ENCODE measurements at regions not wholly inside any gene's neighbourhood (a gene's known extent, or its start where the extent isn't known, plus 50 kb on each side); places are given as distances from the start of the nearest gene placed in this dataset.

- H3K27ac ChIP-seq (ENCODE audit: low read depth in 2 of 2, low read length in 2 of 2), result no peak overlapping the region
- H3K4me1 ChIP-seq (ENCODE audit: control insufficient read depth in 2 of 3, insufficient read depth in 2 of 3, low read depth in 1 of 3, low read length in 3 of 3), result no peaks in the 10 kb centered on the region
- DNase-seq (no peak), FAIRE-seq (no peak)
- no peak for TF ChIP-seq CTCF (IDR thresholded peaks at IDR 0.05; ENCODE audit: borderline replicate concordance, extremely low read depth, insufficient read depth)
- H3K27me3 ChIP-seq (ENCODE audit: control insufficient read depth, insufficient read depth, low read length), result no peaks in the 10 kb centered on the region
- H3K9me3 ChIP-seq (ENCODE audit: control insufficient read depth in 2 of 3, insufficient read depth in 1 of 3, low read length in 3 of 3), result no peaks in the 10 kb centered on the region
- intact Hi-C loops (cut with DNase I), result no loop called here
- no peak overlapping the region for H3K4me3 ChIP-seq (ENCODE audit: low read length in 3 of 3)
- no peaks in the 10 kb centered on the region for H3K36me3 ChIP-seq (ENCODE audit: control insufficient read depth in 2 of 3, insufficient read depth in 3 of 3, low read length in 3 of 3)
- H3K9ac ChIP-seq (ENCODE audit: low read length in 3 of 3), result no peak overlapping the region
These were observed 300.0 kb upstream of the SLC39A10 start for GRCh38 chr2:195356920-195357440.

DNA sequence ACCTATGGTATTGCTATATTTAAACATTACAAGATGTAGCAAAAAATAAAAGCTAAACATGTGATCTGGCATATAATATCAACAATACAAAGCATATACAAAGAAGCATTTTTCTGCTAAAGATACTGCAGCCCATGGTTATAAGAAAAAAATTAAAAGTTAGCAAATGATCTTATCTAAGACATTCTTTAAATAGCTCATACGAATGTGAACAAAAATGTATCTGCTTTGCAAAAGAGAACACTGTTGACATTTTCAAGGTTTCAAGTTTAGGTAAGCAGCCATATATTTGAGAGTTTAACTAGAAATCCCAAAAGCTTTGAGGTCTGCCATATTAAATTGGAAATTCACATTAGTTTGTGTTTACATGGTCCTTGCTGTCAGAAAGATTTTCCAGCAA, 301.0 kb upstream of the SLC39A10 start:
- H3K4me3 ChIP-seq (ENCODE audit: low read length in 3 of 3), result no peak overlapping the region
- no peak for FAIRE-seq

DNA sequence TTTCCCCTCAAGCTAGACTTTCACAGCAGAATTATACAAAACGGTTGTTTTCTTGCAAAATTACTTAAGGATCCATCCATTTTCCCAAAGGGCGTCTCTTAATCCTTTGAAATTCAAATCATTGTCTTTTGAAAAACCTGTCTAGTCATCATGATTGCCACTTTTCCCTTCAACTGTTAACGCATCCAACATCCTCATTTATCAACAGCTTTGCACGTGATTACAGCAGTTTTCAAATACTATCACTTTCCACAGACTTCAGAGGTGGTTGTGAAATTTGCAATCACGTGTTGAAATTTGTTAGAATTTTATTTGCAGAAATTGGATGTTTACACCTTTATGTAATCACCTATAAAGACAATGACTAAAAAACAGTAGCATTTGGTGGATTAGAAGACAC, 304.4 kb upstream of the SLC39A10 start:
- intact Hi-C loops (cut with DNase I), result no loop called here
- H3K9me3 ChIP-seq (ENCODE audit: control insufficient read depth in 2 of 3, insufficient read depth in 1 of 3, low read length in 3 of 3), result no peaks in the 10 kb centered on the region

More for the DNA sequence above, 301.0 kb upstream of the SLC39A10 start:
- Histone ChIP-seq H3K4me1 (ENCODE audit: control insufficient read depth in 2 of 3, insufficient read depth in 2 of 3, low read depth in 1 of 3, low read length in 3 of 3) (no peaks in the 10 kb centered on the region), H3K36me3 (ENCODE audit: control insufficient read depth in 2 of 3, insufficient read depth in 3 of 3, low read length in 3 of 3) (no peaks in the 10 kb centered on the region), H3K9me3 (ENCODE audit: control insufficient read depth in 2 of 3, insufficient read depth in 1 of 3, low read length in 3 of 3) (no peaks in the 10 kb centered on the region), H3K9ac (ENCODE audit: low read length in 3 of 3) (no peak overlapping the region), H3K27me3 (ENCODE audit: control insufficient read depth, insufficient read depth, low read length) (no peaks in the 10 kb centered on the region), H3K27ac (ENCODE audit: low read depth in 2 of 2, low read length in 2 of 2) (no peak overlapping the region)
- intact Hi-C loops (cut with DNase I), result no loop called here
- DNase-seq, result no peak
- TF ChIP-seq CTCF (IDR thresholded peaks at IDR 0.05; ENCODE audit: borderline replicate concordance, extremely low read depth, insufficient read depth), result no peak

More for the DNA sequence above, 304.4 kb upstream of the SLC39A10 start:
- no peaks in the 10 kb centered on the region for H3K4me1 ChIP-seq (ENCODE audit: control insufficient read depth in 2 of 3, insufficient read depth in 2 of 3, low read depth in 1 of 3, low read length in 3 of 3)
- FAIRE-seq, result no peak
- H3K9ac ChIP-seq (ENCODE audit: low read length in 3 of 3), result no peak overlapping the region
- H3K36me3 ChIP-seq (ENCODE audit: control insufficient read depth in 2 of 3, insufficient read depth in 3 of 3, low read length in 3 of 3), result no peaks in the 10 kb centered on the region
- H3K27ac ChIP-seq (ENCODE audit: low read depth in 2 of 2, low read length in 2 of 2), result no peak overlapping the region
- H3K4me3 ChIP-seq (ENCODE audit: low read length in 3 of 3), result no peak overlapping the region
- TF ChIP-seq CTCF (IDR thresholded peaks at IDR 0.05; ENCODE audit: borderline replicate concordance, extremely low read depth, insufficient read depth), result no peak
- DNase-seq, result no peak
- H3K27me3 ChIP-seq (ENCODE audit: control insufficient read depth, insufficient read depth, low read length), result no peaks in the 10 kb centered on the region
